ENCODE measurements at regions not wholly inside any gene's neighbourhood (a gene's known extent, or its start where the extent isn't known, plus 50 kb on each side); places are given as distances from the start of the nearest gene placed in this dataset.

DNA sequence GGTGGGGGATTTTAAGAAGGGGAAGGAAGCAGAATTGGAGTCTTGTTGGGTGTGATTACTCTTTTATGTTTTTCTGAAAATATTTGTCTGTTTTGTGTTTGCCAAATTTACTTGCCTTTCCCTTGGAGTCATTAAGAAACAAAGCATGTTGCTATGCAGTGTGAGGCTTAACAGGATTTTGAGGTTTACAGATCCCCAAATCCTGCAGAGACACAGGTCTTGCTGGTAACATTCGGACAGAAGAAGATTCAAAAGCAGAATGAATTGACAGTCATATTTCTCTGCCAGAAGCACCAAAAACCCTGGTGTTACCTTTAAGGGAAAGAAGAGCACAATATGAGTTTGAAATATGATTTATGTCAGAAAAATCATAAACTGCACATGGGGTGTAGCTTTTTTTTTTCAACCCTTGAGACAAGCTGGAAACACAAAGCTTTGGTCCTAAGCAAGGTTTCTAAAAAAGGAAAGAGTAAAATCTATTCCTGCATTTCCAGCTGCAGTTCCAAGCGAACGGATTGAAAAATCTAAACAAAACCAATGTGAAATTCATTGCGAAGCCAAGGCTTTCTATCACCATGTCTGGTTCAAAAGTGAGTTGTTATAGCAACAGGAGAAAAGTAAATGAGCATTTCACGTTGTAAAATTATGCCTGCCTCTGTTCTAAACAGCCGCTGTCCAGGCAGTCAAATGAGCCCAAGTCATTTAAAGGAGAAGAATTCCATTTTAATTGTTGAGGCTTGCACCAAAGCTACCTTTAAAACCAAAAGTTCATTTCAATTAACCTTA is 358.9 kb upstream of the SASH1 start:
- Histone ChIP-seq H3K23me2 (ENCODE audit: low read depth, low read length) (no peaks in the 10 kb centered on the region), H3K9ac (replicated peaks in 1 of 4; ENCODE audit: extremely low read depth in 1 of 4, low read depth in 3 of 4, low read length in 3 of 4) (no peak overlapping the region), H3K27me3 (replicated peaks in 1 of 4; ENCODE audit: control insufficient read depth in 3 of 4, extremely low read depth in 1 of 4, insufficient read depth in 3 of 4, low read length in 3 of 4) (no peaks in the 10 kb centered on the region), H3K56ac (replicated peaks; ENCODE audit: insufficient read length, low read depth, low read length) (no peak overlapping the region), H2BK20ac (ENCODE audit: low read length) (no peak overlapping the region), H3K9me3 (ENCODE audit: insufficient read depth in 2 of 2, low read depth in 1 of 2, low read length in 1 of 2) (no peaks in the 10 kb centered on the region), H2BK15ac (ENCODE audit: low read length) (no peak overlapping the region), H3K4ac (replicated peaks; ENCODE audit: insufficient read length, low read depth, low read length) (no peak overlapping the region), H3K4me1 (replicated peaks in 1 of 4; ENCODE audit: control insufficient read depth in 3 of 4, insufficient read depth in 4 of 4, low read length in 3 of 4) (peaks cover 0 to 3% (median 2%) of the 10 kb centered on the region in 4 experiments; a peak in 2 of 7 replicates), H3K79me1 (ENCODE audit: low read depth, low read length) (no peaks in the 10 kb centered on the region), H3K14ac (ENCODE audit: insufficient read length) (no peak overlapping the region), H4K5ac (ENCODE audit: insufficient read length, low read depth, low read length) (no peak overlapping the region), H3K27ac (ENCODE audit: low read depth, low read length) (no peak overlapping the region), H3K4me2 (ENCODE audit: insufficient read depth in 1 of 2, low read depth in 2 of 2, low read length in 2 of 2) (no peak overlapping the region), H2BK5ac (ENCODE audit: low read depth, low read length) (no peak overlapping the region), H4K91ac (replicated peaks; ENCODE audit: insufficient read length, low read length) (no peak overlapping the region), H3K79me2 (ENCODE audit: control insufficient read depth in 1 of 2, insufficient read depth in 2 of 2, low read length in 2 of 2) (no peaks in the 10 kb centered on the region), H2AFZ (ENCODE audit: low read length) (no peak overlapping the region), H3K23ac (ENCODE audit: insufficient read length) (no peak overlapping the region), H3K4me3 (ENCODE audit: extremely low read depth in 1 of 4, insufficient read depth in 2 of 4, low read depth in 3 of 4, low read length in 4 of 4) (no peak overlapping the region), H4K8ac (ENCODE audit: extremely low read depth, insufficient read depth, low read length) (no peak overlapping the region), H4K20me1 (replicated peaks in 1 of 2; ENCODE audit: control insufficient read depth in 1 of 2, insufficient read depth in 2 of 2, low read length in 2 of 2) (no peaks in the 10 kb centered on the region), H3K36me3 (ENCODE audit: control insufficient read depth in 2 of 4, insufficient read depth in 4 of 4, low read length in 3 of 4) (no peaks in the 10 kb centered on the region), H2BK120ac (replicated peaks; ENCODE audit: low read depth, low read length) (no peak overlapping the region), H2BK12ac (ENCODE audit: low read depth, low read length) (no peak overlapping the region), H2AK5ac (ENCODE audit: low read depth, low read length) (no peak overlapping the region), H3K18ac (ENCODE audit: extremely low read depth, low read length) (no peak overlapping the region)
- CTCF ChIA-PET (ENCODE audit: partially characterized antibody): interaction anchor here (0.6 kb wide), 1 partner anchor 21 kb away, joined by 3 read pairs; no protein-coding TSS in a partner anchor
- POLR2A ChIA-PET (ENCODE audit: partially characterized antibody): no interaction called here
- 86% methylated on average over 6 of the region's 6 CpGs; no CpG with 5 or more reads in 1 of the 2 experiments for WGBS, 2 experiments (ENCODE audit: extremely low coverage in 1 of 2, insufficient coverage in 1 of 2, insufficient read length in 1 of 2, insufficient replicate concordance in 2 of 2, low coverage in 1 of 2, low lambda C conversion rate in 2 of 2, missing lambda C conversion rate in 1 of 2)
- FAIRE-seq: no peak
- no peak for DNase-seq (ENCODE audit: low read depth in 1 of 2, low spot score in 2 of 2)
- TF ChIP-seq, protein P1, sequence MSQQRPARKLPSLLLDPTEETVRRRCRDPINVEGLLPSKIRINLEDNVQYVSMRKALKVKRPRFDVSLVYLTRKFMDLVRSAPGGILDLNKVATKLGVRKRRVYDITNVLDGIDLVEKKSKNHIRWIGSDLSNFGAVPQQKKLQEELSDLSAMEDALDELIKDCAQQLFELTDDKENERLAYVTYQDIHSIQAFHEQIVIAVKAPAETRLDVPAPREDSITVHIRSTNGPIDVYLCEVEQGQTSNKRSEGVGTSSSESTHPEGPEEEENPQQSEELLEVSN (IDR thresholded peaks at IDR 0.05): no peak
- TF ChIP-seq BRCA1 (IDR thresholded peaks at IDR 0.05; ENCODE audit: low read depth, low read length) (no peak), EP300 (IDR thresholded peaks at IDR 0.05; ENCODE audit: borderline replicate concordance in 1 of 2, low read depth in 2 of 2, low read length in 2 of 2) (no peak), NANOG (IDR thresholded peaks at IDR 0.05; ENCODE audit: insufficient read depth, low read depth, low read length, poor library complexity, severe bottlenecking) (no peak), HDAC2 (IDR thresholded peaks at IDR 0.05; ENCODE audit: borderline replicate concordance in 1 of 2, low read depth in 2 of 2, low read length in 2 of 2) (no peak), ASH2L (IDR thresholded peaks at IDR 0.05; ENCODE audit: low read length) (no peak), BCL11A (IDR thresholded peaks at IDR 0.05; ENCODE audit: low read depth in 2 of 2, low read length in 2 of 2) (no peak), POLR2AphosphoS5 (IDR thresholded peaks at IDR 0.05; ENCODE audit: low read depth, low read length) (no peak)
- TF ChIP-seq, protein P2, sequence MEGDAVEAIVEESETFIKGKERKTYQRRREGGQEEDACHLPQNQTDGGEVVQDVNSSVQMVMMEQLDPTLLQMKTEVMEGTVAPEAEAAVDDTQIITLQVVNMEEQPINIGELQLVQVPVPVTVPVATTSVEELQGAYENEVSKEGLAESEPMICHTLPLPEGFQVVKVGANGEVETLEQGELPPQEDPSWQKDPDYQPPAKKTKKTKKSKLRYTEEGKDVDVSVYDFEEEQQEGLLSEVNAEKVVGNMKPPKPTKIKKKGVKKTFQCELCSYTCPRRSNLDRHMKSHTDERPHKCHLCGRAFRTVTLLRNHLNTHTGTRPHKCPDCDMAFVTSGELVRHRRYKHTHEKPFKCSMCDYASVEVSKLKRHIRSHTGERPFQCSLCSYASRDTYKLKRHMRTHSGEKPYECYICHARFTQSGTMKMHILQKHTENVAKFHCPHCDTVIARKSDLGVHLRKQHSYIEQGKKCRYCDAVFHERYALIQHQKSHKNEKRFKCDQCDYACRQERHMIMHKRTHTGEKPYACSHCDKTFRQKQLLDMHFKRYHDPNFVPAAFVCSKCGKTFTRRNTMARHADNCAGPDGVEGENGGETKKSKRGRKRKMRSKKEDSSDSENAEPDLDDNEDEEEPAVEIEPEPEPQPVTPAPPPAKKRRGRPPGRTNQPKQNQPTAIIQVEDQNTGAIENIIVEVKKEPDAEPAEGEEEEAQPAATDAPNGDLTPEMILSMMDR (IDR thresholded peaks at IDR 0.05; ENCODE audit: control extremely low read depth in 1 of 3, insufficient read depth in 1 of 3, low read depth in 1 of 3, low read length in 3 of 3): no peak

Data from H1 (cell line).